ENCODE measurements at regions not wholly inside any gene's neighbourhood (a gene's known extent, or its start where the extent isn't known, plus 50 kb on each side); places are given as distances from the start of the nearest gene placed in this dataset.

- TF ChIP-seq JUN (IDR thresholded peaks at IDR 0.05; ENCODE audit: low read depth, low read length) = no peak
- no peak for TF ChIP-seq ASH2L (IDR thresholded peaks at IDR 0.05; ENCODE audit: low read length)
- no peak for TF ChIP-seq BRCA1 (IDR thresholded peaks at IDR 0.05; ENCODE audit: low read depth, low read length)
- TF ChIP-seq ATF3 (IDR thresholded peaks at IDR 0.05; ENCODE audit: insufficient read depth, low read depth, low read length) = no peak
- no peak for TF ChIP-seq HDAC6 (IDR thresholded peaks at IDR 0.05; ENCODE audit: low read depth, low read length)
- no peak for TF ChIP-seq MAFK (IDR thresholded peaks at IDR 0.05; ENCODE audit: low read depth, low read length)
These were observed 353.6 kb downstream of the PTEN start (continued) for GRCh38 chr10:88216976-88217375.

Data from H1 (cell line).